Central memory CD4-positive, alpha-beta T cell (primary cell): ENCODE measurements at regions not wholly inside any gene's neighbourhood (a gene's known extent, or its start where the extent isn't known, plus 50 kb on each side); places are given as distances from the start of the nearest gene placed in this dataset.
"Not testable (repeated sequence)": the region's sequence is repeated elsewhere in the genome, so short reads cannot be mapped to it uniquely, and the experiment has no call there.

Experiments
- DNase-seq: peaks from one replicate; pipeline ENCODE4 v3.0.0; 2022

GRCh38 chr12:67088401-67089118, 180.6 kb upstream of the CAND1 start:
- DNase-seq: no peak

- no peak for DNase-seq
These were observed 178.0 kb upstream of the CAND1 start for GRCh38 chr12:67091204-67091603.

DNA sequence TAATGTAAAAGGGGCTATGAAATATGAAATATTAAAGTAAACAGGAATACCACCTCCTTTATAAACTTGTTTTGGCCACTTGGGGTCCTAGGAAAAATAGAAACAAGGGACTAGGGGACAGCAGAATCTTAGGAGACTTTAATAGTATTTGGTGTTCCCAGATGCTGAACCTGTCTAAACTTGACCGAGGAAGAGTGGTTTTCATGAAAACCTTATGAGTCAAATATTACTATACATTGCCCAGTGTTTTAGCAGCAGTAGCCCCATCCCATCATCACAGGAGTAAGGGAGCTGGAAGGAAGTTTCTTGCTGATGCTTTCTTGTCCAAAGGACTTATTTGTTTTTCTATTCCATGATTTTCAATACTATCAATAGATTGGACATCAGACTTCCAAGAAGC, 177.5 kb upstream of the CAND1 start:
- DNase-seq: no peak

- not testable (repeated sequence) for DNase-seq
These were observed 176.2 kb upstream of the CAND1 start for GRCh38 chr12:67092934-67093333.

GRCh38 chr12:67096533-67097318, 172.4 kb upstream of the CAND1 start:
- no peak for DNase-seq

GRCh38 chr12:67099858-67100257, 169.3 kb upstream of the CAND1 start:
- no peak for DNase-seq

- no peak for DNase-seq
These were observed 165.6 kb upstream of the CAND1 start for GRCh38 chr12:67103521-67103920.

GRCh38 chr12:67107235-67107634, 161.9 kb upstream of the CAND1 start:
- no peak for DNase-seq

DNA sequence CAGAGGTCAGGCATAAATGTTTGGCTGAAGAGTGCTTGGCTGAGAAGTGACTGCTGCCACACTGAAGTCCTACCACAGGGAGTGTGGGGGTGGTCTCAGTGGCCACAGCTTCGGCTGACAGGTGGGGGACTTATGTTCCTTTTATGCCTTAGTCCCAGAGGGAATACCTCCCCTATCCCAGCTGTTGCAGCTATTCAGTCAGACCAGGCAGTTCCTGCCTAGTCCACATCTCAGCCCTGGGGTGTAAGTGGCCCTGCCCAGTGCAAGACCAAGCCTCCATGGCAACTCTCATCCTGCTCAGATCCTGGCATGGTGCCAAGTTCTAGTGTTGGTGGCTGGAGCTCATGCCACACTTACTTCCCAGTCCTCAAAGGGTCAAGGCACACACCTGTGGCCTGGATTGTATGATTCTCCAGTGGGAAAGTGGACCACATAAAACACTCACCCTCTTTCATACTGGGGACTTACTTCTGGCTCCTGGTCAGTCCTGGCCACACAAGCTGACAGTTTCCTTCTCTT, 161.3 kb upstream of the CAND1 start:
- DNase-seq: no peak

DNA sequence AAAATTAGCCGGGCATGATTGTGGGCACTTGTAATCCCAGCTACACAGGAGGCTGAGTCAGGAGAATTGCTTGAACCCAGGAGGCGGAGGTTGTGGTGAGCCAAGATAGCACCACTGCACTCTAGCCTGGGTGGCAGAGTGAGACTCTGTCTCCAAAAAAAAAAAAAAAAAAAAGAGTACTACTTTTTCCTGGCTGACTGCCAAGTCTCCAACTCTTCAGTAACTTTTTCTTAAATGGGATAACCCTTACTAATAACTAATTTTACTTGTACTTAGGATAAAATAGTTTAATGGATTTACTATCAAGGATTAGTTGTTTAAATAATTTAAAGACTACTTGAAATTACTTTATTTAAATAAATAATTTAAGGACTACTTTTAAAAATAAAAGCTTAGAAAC, 158.8 kb upstream of the CAND1 start:
- DNase-seq: not testable (repeated sequence)

- DNase-seq: no peak
These were observed 158.0 kb upstream of the CAND1 start for GRCh38 chr12:67111182-67111581.

- no peak for DNase-seq
These were observed 156.6 kb upstream of the CAND1 start for GRCh38 chr12:67112586-67112985.

- no peak for DNase-seq
These were observed 153.0 kb upstream of the CAND1 start for GRCh38 chr12:67116134-67116533.

- DNase-seq: no peak
These were observed 146.6 kb upstream of the CAND1 start for GRCh38 chr12:67122584-67122983.

- no peak for DNase-seq
These were observed 131.9 kb upstream of the CAND1 start for GRCh38 chr12:67137256-67137655.

GRCh38 chr12:67141296-67142018, 127.7 kb upstream of the CAND1 start:
- DNase-seq: no peak

- no peak for DNase-seq
These were observed 123.5 kb upstream of the CAND1 start for GRCh38 chr12:67145692-67146091.

- DNase-seq: no peak
These were observed 122.1 kb upstream of the CAND1 start for GRCh38 chr12:67147030-67147429.

DNA sequence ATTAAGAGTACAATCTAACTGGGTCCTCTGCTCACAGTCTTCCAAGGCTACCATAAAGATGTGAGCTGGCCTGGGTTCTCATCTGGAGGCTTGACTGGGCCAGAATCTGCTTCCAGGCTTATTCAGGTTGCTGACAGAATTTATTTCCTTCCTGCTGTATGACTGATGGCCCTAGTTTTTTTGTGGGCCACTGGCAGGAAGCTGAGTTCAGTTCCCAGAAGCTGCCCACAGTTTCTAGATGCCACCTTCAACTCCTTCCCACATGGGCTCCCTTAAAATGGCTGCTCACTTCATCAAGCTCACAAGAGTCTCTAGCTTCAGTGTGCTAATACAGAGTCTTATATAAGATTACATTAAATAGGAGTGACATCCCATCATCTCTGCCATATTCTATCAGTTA, 121.7 kb upstream of the CAND1 start:
- DNase-seq: no peak

- no peak for DNase-seq
These were observed 120.9 kb upstream of the CAND1 start for GRCh38 chr12:67148265-67148664.

DNA sequence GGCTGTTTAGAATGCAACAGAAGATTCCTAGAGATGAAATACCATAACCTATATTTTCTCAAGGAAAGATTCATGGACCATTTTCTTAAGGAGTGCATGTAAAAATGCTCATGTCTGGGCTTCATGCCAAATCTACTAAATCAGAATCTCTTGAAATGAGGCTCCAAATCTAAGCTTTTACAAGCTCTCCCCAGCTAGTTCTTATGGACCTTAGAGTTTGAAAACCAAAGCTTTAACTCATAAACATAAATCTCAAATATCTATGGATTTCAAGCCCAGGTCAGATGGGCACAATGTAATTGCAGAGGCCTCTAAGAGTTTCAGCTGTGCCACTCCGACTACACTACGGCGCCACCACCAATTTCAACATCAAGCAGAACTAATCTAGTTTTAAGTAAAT, 117.3 kb upstream of the CAND1 start:
- no peak for DNase-seq

- DNase-seq: no peak
These were observed 116.7 kb upstream of the CAND1 start for GRCh38 chr12:67152451-67152850.

- no peak for DNase-seq
These were observed 114.3 kb upstream of the CAND1 start for GRCh38 chr12:67154901-67155300.

DNA sequence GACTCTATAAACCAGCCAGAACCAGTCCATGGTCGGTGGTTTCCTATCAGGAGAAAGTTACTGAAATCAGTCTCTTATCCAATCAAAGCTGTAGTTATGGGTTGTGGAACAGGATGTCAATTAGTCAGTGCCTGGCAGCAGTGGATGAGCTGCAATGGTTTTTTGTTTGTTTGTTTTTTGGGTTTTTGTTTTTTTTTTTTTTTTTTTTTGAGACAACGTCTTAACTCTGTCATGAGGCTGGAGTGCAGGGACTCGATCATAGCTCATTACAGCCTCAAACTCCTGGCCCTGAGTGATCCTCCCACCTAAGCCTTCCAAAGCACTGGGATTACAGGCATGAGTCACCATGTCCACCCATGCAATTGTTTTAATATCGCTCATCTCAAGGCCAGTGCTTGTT, 113.3 kb upstream of the CAND1 start:
- DNase-seq: no peak
